Epidermal melanocyte (primary cell): ENCODE measurements at regions not wholly inside any gene's neighbourhood (a gene's known extent, or its start where the extent isn't known, plus 50 kb on each side); places are given as distances from the start of the nearest gene placed in this dataset.

ENCODE experiments used
- DNase-seq: peaks from one replicate; pipeline ENCODE4 v3.0.0; 2011; ENCODE audit warnings: low spot score; ENCODE audit not compliant: insufficient read length

DNA sequence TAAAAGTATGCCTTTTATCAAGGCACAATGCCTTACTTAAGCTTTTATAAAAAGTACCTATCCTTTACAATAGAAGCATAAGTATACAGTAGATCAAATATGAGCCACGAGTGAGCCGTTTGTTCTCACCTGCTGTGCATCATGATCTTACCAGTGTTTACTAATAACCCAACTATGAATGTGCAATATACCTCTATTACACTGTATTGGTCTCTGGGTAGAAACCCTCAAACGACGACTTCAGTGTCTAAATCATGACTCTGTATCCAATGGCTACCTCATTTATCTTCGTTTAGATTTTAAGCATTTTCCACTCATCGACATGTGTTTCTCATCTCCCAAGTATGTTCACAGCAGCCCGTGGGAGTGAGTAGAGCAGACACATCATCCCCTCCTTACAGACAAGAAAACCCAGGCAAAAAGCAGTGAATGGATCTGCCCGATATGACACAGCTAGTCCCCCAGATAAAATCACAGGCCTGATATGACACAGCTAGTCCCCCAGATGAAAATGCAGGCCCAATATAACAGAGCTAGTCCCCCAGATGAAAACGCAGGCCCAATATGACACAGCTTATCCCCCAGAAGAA is 279.8 kb downstream of the TNS1 start:
- no peak for DNase-seq

DNA sequence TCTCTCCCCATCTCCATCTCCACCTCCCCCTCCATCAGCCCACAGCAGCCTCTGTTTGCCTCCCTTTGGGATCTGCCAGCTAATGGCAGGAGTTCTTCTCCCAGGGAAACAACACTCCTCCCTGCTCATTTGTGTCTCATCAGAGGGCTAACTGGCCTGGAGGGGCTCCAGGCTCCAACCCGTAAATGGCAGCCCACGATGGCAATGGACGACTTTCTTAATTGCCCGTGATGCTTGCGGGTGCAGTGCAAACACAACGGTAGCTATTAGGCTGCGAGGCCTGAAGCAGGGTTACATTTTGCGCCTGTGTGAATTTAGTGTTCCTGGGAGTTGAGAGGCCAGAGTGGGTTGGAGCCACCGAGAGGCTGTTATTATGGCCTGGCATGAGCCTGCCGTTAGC is 285.1 kb downstream of the TNS1 start:
- no peak for DNase-seq

DNA sequence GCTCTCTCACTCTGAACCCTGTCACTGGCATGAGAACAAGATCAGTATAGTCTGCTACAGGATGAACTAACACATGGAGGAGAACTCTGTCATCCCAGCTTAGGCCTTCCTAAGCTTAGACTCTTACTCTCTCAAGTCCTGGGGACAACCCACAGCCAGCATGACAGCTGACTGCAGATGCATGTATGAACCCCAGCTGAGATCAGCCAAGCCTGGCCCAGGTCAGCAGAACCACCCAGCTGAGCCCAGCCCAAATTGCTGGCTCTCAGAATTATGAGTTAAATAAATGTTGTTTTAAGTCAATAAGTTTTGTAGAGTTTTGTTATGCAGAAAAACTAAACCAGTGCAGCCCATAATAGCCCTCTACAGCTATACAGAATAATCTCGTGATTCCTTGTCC is 287.3 kb downstream of the TNS1 start:
- no peak for DNase-seq

DNA sequence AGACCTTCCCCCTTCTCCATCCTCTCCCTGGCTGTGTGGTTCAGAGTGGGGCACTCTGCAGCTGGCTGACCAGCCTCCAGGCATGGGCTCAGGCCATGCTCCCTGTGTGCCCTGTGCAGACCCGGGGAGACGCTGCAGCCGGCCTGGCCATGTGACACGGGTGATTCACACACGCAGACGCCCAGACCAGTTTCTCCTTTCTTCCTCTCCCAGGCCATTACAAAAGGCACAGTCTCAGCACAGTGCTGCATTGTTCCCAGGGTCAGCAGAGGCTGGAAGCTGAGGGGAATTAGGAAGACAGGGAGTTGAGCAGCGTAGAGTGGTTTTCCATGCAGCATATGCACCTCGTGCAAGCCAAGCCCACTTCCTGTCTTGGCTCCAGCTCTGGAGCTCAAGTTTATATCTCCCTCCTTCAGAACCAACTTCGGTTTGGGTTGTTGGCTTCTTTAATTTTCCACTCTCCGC is 288.5 kb downstream of the TNS1 start:
- peak; percentile 76 for DNase-seq

DNA sequence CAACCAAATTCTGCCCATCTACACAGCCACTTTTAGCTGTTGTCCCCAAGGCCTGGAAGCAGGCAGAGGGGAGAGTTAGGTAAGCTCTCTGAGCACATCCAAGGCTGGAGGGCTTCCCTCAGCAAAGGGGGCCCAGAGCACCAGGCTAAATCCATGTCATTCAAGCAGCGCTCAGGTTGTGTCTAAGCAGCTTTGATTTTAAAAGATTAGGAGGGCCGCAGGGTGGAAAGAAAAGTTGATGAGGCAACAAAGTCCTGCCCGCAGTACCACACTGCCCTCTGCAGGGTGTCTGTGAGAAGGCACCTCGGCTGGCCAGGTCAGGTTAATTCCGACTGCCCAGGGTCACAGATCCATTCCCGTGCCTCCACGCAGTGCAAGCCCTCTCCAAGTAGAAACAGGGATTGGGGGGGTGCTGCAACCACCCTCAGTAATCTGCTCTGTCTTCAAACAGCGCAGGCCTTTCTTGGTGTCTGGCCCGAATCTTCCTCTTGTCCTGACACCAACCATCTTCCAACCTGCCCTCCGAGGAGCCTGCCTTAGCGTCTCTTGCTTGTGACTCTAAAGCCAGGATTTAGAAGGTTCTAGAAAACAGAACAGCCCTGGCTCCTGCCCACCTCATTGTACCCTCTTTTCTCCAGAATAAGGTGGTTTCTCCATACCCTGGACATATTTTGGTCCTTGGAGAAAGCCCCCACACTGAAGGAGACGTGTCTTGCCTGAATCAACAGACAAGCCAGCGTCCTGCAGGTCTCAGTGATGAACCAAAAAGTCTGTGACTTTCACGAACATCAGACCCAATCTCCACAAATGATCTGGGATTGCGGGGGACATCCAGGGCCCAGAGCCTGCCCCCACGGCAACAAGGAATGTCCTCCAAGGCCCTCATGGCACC is 289.2 kb downstream of the TNS1 start:
- peak; percentile 74 for DNase-seq

DNA sequence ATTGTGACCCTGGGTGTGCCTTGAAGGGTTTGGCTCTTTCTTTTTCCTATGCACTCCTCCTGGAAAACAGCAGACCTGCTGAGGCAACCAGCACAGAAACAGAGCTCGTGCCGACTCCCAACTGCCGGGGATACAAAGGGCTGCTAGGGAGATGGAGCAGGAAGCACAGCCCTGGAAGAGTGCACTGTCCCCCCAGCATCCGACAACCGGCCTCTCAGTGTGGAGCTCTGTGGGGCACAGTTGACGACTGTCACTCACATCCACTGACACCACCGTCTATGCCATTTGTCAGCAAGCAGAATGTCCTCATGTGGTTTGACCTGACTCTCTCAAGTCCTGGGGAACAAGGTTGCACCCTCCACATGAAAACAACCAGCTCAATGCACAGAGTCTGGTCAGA is 290.4 kb downstream of the TNS1 start:
- no peak for DNase-seq

DNA sequence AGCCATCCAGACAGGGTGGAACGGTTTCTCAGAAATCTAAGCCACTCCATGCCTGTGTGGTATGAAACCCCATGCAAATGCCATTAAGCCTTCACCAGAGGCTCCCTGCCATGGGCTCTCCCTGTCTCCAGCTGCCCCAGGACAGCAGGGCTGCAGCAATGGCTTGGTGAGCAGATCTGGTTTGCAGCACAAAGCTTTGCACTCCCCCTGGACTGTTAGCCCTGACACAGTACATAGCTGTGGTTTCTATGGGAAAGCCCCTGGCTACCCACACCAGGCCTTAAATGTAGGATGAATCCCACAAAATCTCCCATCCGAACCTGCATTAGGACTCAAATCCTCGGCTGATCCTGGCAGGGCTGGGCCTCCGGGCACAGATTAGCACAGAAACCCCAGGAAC is 291.6 kb downstream of the TNS1 start:
- no peak for DNase-seq

DNA sequence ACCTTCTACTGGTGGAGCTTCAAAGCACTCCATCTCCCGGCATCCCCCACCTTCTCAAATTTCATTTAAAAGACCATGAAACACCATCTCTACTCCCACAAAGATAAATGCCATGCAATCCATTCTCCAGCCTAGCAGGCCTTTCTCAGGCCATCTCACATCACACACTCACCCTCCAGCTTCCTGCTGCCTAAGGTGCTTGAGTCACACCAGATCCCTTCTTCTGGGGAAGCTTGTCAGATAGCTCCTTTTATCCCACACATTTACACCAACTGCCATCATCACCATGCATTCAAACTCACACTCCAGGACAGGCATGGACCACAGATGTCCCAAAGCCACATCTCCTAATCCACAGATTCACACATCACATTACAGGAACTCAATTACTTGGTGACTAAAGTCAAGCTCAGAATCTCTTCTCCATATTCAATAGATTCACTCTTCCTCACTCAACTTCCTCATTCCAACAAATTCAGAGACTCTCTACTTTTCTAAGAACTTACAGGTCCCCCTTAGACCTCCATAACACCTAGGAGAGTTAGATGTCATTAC is 292.5 kb downstream of the TNS1 start:
- no peak for DNase-seq

DNA sequence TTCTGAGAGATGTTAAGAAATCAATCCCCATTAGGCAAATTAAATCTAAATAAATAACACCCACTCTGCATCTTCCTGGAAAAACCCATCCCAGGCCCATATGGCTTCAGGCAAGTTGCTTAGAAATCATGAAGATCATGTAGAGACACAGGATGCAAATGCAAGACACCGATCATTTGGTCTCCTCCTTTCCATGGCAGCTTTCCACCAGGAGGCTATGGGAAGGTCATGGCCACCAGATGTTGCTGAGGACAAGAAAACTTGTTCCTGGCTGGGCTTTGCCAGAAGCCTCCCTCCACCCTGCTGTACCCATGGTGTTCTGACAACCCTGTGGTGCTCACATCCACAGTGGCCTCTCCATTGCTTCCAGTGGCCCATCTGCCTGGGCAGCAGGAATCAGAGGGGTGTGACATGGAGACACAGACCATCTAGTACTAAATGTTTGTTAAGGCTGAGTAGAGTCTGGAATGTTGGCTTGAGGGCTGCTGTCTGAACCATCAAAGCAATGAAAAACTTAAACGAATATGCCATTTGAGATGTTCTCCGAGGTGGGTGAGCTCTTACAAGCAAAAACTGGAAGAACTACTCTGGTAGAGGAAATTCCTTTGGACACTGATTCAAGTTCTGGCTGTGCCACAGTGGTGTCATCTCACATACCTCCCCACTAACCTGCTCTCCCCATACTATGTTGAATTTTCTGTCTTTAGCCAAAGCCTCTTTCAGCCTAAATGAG is 293.2 kb downstream of the TNS1 start:
- DNase-seq = no peak

DNA sequence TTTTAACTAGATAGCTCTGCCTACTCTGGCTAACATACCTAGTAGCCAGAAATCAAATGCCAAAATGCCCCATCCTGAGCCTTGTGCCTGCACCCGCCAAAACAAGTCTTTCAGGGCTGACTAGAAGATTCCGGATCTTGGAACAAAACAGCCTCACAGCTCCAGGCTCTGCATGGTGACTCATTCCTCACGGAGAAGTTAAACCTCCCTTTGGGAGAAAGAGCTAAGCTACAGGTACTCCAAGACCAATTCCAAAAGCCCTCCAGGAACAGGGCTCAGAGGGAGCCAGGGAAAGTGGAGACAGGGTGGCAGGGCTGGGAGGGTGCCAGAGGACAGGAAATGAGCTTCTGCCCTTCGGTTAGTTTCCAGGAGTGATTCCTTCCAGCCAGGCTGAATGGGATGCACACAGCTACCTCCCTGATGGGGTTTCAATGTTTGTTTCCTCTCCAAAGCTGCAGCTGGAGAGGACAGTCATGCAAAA is 295.6 kb downstream of the TNS1 start:
- no peak for DNase-seq

DNA sequence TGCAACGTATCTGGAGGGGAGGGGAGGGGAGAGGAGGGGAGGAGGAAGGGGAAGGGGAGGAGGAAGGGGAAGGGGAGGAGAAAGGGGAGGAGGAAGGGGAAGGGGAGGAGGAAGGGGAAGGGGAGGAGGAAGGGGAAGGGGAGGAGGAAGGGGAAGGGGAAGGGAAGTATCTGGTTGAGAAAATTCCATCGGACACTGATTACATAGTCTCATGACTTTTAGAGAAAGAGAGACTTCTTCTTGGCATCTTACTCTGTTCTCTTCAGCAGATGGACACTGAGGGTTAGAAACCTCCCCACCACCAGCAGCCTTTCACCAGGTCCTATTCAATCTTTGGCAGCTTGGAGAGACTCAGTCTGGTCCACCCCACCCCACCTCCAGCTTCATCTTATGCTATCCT is 296.3 kb downstream of the TNS1 start:
- no peak for DNase-seq

DNA sequence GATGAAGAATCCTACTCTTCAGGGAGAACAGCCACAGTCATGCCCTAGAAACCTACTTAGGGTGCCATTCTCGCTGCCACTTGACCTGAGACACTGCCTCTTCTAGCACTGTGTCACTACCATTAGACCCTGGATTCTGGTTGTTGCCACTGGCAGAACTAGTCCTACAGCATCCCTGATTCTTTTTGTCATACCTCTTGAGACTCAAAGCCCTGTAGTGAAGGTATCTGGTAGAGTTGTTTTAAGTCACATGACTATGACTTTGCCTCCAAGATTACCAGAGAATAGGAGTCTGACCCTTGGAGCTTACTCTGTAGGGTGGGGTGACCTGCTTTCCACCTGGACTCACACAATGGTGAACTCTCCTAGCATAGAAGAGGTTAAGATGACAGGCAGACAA is 296.7 kb downstream of the TNS1 start:
- DNase-seq = no peak

DNA sequence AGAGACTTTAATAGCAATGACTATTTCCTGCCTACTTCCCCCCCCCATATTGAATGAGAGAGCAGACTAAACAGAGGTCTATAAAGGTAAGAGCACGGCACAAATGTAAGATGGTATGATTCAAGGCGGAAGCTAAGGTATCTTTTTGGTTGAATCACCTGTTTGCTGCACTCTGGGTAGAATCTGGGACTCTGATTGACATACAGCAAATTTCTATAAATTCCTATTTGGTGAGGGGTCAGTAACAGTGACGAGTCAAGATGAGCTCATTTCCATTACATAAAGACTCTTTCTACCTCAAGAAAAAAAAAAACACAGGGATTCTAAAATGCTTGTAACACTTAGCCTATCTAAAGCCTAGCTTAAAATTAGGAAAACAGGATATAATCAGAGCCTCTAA is 297.3 kb downstream of the TNS1 start:
- DNase-seq = no peak

DNA sequence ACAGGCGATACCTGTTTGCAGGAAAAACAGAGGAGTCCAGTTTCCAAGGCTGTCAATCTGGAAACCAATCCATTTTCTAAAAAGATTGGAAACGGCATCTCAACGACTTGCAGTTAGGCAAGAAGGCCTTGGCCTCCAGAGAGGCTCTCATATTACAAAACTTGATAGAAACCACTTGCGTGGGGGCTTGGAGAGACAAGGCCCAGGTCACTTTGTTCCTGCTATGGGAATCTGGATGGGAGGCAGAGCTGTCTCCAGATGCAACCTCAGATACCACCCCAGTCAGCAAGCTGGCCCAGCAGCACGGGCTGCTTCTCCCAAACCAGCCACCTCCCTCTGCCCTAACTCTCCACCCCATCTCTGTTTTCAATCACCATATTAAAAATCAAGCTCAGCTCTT is 298.8 kb downstream of the TNS1 start:
- DNase-seq = no peak

DNA sequence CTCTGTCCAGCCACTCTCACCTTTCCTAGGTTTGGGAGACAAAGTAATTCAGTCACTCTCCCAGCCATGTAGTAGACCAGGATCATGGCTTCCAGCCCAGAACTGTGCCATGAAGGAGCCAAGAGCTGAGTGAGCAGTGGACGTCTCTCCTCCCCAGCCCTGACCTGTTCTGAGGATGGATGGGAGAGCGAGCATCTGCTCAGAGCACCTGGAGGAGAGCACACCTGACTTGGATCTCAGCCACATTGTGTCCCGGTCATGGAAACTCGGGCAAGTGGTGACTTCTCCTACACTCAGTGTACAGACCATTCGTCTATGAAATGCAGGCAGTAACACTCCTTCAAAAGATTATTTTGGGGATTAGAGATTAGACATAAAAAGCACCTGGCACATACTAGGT is 299.7 kb downstream of the TNS1 start:
- no peak for DNase-seq

DNA sequence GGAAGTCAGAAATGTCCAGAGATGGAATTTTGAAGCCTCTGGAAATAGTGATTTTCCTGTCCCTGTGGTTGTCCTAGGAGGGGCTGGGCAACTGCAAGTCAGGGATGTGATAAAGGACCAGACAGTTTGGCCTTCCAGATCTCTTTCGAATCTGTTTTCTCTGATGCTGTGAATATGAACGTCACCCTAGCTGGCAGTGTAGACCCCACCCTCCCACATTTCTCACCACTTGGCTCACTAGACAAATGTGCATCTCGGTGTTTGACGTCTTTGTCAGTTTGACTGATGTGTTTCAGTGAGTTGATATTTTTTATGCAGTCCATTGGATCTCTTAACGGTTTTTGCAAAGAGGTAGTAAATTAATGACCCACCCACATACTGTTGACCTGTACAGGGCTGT is 301.2 kb downstream of the TNS1 start:
- no peak for DNase-seq

DNA sequence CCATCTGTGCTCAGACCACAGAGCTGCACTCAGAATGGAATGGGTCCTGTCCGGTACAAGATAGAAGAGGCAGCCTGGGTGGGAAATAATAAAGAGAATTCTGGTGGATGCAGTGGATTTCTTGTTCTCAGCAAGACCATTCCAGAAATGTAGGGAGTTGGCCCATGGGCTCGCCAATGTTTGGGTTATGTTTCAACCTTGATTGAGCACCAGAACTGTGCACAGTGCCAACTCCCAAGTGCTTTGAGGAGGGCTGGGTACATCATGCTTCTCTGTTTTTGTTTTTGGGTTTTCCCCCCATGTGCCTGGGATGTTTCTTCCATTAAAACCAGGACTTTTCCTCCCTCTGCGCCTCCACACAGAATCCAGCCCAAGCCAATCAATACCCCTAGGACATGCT is 304.1 kb downstream of the TNS1 start:
- no peak for DNase-seq

DNA sequence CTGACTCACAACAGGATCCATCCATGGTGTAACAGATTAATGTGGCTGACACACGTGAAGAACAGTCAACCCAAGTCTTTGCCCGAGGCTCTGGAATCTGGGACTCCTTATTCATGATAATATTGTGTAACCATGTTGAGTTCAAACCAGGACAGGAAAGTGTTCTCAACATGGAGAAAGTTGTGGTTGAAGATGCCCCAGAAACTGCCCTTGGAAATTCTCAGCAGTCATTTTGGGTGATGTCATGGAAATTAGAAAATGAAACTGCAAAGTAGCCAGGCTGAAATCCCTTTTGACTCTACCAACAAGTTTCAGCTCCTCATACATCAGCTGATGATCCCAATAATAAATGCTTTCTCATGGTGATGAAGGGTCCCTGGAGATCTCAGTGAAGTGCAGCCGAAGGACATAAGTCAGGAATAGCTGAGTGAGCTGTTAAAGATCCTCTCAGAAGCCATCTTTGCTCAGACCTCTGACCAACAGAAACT is 307.7 kb downstream of the TNS1 start:
- DNase-seq = peak; percentile 60

DNA sequence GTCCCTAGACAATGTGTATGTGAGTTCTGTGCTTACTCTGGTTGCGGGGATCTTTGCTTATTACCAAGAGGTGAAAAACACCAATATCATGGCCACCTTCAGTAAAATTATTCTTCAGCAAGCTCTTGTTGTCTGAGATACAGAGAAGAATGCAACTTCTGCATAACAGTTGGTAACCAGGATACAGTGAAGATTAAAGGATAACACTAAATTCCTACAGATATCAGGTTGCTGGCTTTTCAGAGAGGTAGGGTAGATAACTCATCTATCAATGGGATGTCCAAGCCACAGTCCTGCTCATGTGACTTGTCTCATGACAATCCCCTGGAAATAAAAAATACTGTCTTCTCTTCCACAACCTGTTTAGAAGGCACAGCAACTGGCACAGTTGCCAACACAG is 308.5 kb downstream of the TNS1 start:
- DNase-seq = no peak

DNA sequence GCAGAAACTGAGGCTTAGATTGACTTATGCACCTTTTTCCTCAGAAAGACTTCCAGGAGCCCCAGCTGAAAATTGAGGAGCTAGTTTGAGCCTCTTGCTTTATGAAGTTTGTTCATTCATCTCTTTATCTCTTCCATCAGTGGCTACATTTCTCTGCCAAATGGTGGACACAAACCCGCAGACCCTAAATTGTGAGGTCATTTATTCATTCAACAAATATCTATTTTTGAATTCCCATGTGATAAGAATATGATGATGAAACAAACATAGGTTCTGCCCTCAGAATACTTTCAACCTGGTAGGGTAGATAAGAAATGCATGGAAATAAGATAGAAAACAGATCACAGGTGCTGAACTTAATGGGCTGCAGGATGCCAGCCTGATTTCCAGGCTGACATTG is 309.4 kb downstream of the TNS1 start:
- DNase-seq = no peak

DNA sequence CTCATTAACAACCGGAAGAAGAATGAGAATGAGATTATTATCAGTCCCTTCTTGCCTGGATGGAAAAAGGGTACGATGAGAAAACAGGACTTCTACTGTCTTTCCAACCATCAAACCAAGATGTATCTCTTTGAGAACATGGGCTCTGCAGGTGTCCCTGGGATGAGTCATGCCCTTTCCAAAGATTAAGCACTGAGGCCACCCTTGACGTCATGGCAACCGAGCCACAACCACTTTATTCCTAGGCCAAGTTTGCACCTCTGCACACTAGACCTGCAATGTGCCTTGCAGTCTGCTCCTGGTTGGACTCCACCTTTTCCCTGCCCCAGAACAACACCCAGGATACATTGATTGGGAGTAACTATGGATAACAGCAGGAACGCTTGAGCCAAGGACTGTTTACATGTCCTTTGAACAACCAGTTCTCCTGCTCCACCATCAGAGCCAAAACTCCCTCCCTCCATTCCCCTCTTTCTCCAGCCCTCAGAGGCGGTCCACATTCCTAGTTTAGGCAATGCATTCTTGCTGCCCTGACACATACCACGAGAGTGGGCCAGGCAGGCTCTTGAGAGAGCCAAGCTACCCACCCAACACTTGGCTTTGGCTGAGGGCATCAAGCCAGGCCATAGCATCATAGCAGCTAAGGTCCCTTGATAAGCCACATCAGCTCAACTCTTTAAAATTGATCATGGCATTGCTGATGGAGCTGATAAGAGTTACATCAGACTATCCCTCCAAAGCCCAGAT is 310.7 kb downstream of the TNS1 start:
- DNase-seq = no peak
